Fibroblast of peridontal ligament (primary cell): ENCODE measurements at regions not wholly inside any gene's neighbourhood (a gene's known extent, or its start where the extent isn't known, plus 50 kb on each side); places are given as distances from the start of the nearest gene placed in this dataset.
"Not testable (repeated sequence)": the region's sequence is repeated elsewhere in the genome, so short reads cannot be mapped to it uniquely, and the experiment has no call there.

Experiments
- DNase-seq: peaks from one replicate; pipeline ENCODE4 v3.0.0-alpha.2; 2010; ENCODE audit errors: extremely low read depth

GRCh38 chr3:105255350-105255749 is 111.4 kb upstream of the ALCAM start:
- DNase-seq: peak; percentile 19

GRCh38 chr3:105259496-105259895 is 107.2 kb upstream of the ALCAM start:
- no peak for DNase-seq

GRCh38 chr3:105260385-105260784 is 106.3 kb upstream of the ALCAM start:
- DNase-seq: no peak

GRCh38 chr3:105274536-105274935 is 92.2 kb upstream of the ALCAM start:
- DNase-seq: no peak

- peak; percentile 77 for DNase-seq
Observed at GRCh38 chr3:105274958-105275357, 91.8 kb upstream of the ALCAM start.

- no peak for DNase-seq
Observed at GRCh38 chr3:105277656-105278055, 89.1 kb upstream of the ALCAM start.

GRCh38 chr3:105278688-105279087 is 88.0 kb upstream of the ALCAM start:
- DNase-seq: no peak

- no peak for DNase-seq
Observed at GRCh38 chr3:105281989-105282388, 84.7 kb upstream of the ALCAM start.

- peak; percentile 8 for DNase-seq
Observed at GRCh38 chr3:105284876-105285275, 81.8 kb upstream of the ALCAM start.

GRCh38 chr3:105285653-105286241 is 81.0 kb upstream of the ALCAM start:
- DNase-seq: no peak

- DNase-seq: no peak
Observed at GRCh38 chr3:105293441-105293840, 73.3 kb upstream of the ALCAM start.

GRCh38 chr3:105296182-105296822 is 70.4 kb upstream of the ALCAM start:
- not testable (repeated sequence) for DNase-seq

- DNase-seq: no peak
Observed at GRCh38 chr3:105304487-105304886, 62.2 kb upstream of the ALCAM start.

- DNase-seq: peak; percentile 73
Observed at GRCh38 chr3:105315144-105315543, 51.6 kb upstream of the ALCAM start.

GRCh38 chr3:105315815-105316214 is 50.9 kb upstream of the ALCAM start:
- DNase-seq: no peak

- DNase-seq: no peak
Observed at GRCh38 chr3:105316331-105316730, 50.4 kb upstream of the ALCAM start.
